Fibroblast of lung (primary cell): ENCODE measurements at regions not wholly inside any gene's neighbourhood (a gene's known extent, or its start where the extent isn't known, plus 50 kb on each side); places are given as distances from the start of the nearest gene placed in this dataset.

Experiments used
- DNase-seq, 2 donors: peaks; one replicate each; pipeline versions ENCODE4 v3.0.0 to v3.0.0-alpha.2; 2010; ENCODE audit warnings: low read depth in 2 of 2
- H2AFZ ChIP-seq: 2 replicates; pipeline ENCODE4 v1.5.1; 2012; ENCODE audit warnings: low read length, control low read depth, inconsistent platforms
- H3K27ac ChIP-seq: 2 replicates; pipeline ENCODE4 v1.5.1; 2011; ENCODE audit warnings: low read length, control low read depth; ENCODE audit not compliant: insufficient read depth
- H3K27me3 ChIP-seq: 2 replicates; pipeline ENCODE4 v1.5.1; 2011; ENCODE audit warnings: mild to moderate bottlenecking, low read length; ENCODE audit not compliant: control insufficient read depth, insufficient read depth
- H3K36me3 ChIP-seq: 2 replicates; pipeline ENCODE4 v1.5.1; 2011; ENCODE audit warnings: low read length; ENCODE audit not compliant: control insufficient read depth, insufficient read depth
- H3K4me1 ChIP-seq: 2 replicates; pipeline ENCODE4 v1.5.1; 2011; ENCODE audit warnings: low read length; ENCODE audit not compliant: control insufficient read depth, insufficient read depth; ENCODE audit errors: extremely low read depth
- H3K4me2 ChIP-seq: 2 replicates; pipeline ENCODE4 v1.5.1; 2011; ENCODE audit warnings: low read length, control low read depth; ENCODE audit not compliant: insufficient read depth; ENCODE audit errors: extremely low read depth
- H3K4me3 ChIP-seq, 4 experiments: fragments of 200-600 bp in 1 of 4; sonication (generic) in 1 of 4; replicated peaks in 1 of 4; 2 replicates each; pipeline ENCODE4 v1.5.1; 2011 to 2016; ENCODE audit warnings: low read length in 4 of 4, low read depth in 3 of 4, mild to moderate bottlenecking in 3 of 4, control low read depth in 2 of 4, inconsistent platforms in 1 of 4, mixed read lengths in 1 of 4; ENCODE audit not compliant: insufficient read depth in 1 of 4; ENCODE audit errors: control extremely low read depth in 1 of 4
- H3K79me2 ChIP-seq: 2 replicates; pipeline ENCODE4 v1.5.1; 2012; ENCODE audit warnings: mild to moderate bottlenecking, low read length, inconsistent platforms; ENCODE audit not compliant: control insufficient read depth, insufficient read depth
- H3K9ac ChIP-seq: 2 replicates; pipeline ENCODE4 v1.5.1; 2011; ENCODE audit warnings: mild to moderate bottlenecking, low read length, control low read depth; ENCODE audit not compliant: insufficient read depth
- H3K9me3 ChIP-seq: 2 replicates; pipeline ENCODE4 v1.5.1; 2012; ENCODE audit warnings: low read depth, low read length; ENCODE audit not compliant: control insufficient read depth, insufficient read depth
- H4K20me1 ChIP-seq: 2 replicates; pipeline ENCODE4 v1.5.1; 2011; ENCODE audit warnings: low read length; ENCODE audit not compliant: control insufficient read depth, insufficient read depth; ENCODE audit errors: extremely low read depth
- EZH2 ChIP-seq: IDR thresholded peaks from 2 replicates; pipeline ENCODE4 v1.5.1; 2012; ENCODE audit warnings: low read length, control low read depth, mild to moderate bottlenecking; ENCODE audit errors: missing control alignments
- TF ChIP-seq, protein P1 (sequence below), 2 donors: IDR thresholded peaks in 1 of 2; conservative IDR thresholded peaks in 1 of 2; 1 replicate in 1 of 2; 2 replicates in 1 of 2; pipeline ENCODE4 v1.5.1; 2011 to 2012; ENCODE audit warnings: low read length in 2 of 2, control low read depth in 1 of 2, inconsistent platforms in 1 of 2, low read depth in 1 of 2, mild to moderate bottlenecking in 1 of 2

GRCh38 chrX:39459204-39459603 lies 638.6 kb downstream of the BCOR start:
- H3K27ac ChIP-seq: no peak overlapping the region
- no peak overlapping the region for H3K4me2 ChIP-seq
- no peak overlapping the region for H3K9ac ChIP-seq
- no peaks in the 10 kb centered on the region for H3K9me3 ChIP-seq
- H3K27me3 ChIP-seq: no peaks in the 10 kb centered on the region
- H4K20me1 ChIP-seq: no peaks in the 10 kb centered on the region
- H3K4me1 ChIP-seq: no peaks in the 10 kb centered on the region
- no peak overlapping the region for H2AFZ ChIP-seq
- no peak for DNase-seq
- TF ChIP-seq EZH2: no peak
- TF ChIP-seq, protein P1, sequence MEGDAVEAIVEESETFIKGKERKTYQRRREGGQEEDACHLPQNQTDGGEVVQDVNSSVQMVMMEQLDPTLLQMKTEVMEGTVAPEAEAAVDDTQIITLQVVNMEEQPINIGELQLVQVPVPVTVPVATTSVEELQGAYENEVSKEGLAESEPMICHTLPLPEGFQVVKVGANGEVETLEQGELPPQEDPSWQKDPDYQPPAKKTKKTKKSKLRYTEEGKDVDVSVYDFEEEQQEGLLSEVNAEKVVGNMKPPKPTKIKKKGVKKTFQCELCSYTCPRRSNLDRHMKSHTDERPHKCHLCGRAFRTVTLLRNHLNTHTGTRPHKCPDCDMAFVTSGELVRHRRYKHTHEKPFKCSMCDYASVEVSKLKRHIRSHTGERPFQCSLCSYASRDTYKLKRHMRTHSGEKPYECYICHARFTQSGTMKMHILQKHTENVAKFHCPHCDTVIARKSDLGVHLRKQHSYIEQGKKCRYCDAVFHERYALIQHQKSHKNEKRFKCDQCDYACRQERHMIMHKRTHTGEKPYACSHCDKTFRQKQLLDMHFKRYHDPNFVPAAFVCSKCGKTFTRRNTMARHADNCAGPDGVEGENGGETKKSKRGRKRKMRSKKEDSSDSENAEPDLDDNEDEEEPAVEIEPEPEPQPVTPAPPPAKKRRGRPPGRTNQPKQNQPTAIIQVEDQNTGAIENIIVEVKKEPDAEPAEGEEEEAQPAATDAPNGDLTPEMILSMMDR (conservative IDR thresholded peaks at IDR 0.05 in 1 of 2, IDR thresholded peaks at IDR 0.05 in 1 of 2; ENCODE audit: low read depth in 1 of 2, low read length in 2 of 2): no peak
- no peaks in the 10 kb centered on the region for H3K79me2 ChIP-seq
- H3K4me3 ChIP-seq: no peak overlapping the region
- H3K36me3 ChIP-seq: no peaks in the 10 kb centered on the region

DNA sequence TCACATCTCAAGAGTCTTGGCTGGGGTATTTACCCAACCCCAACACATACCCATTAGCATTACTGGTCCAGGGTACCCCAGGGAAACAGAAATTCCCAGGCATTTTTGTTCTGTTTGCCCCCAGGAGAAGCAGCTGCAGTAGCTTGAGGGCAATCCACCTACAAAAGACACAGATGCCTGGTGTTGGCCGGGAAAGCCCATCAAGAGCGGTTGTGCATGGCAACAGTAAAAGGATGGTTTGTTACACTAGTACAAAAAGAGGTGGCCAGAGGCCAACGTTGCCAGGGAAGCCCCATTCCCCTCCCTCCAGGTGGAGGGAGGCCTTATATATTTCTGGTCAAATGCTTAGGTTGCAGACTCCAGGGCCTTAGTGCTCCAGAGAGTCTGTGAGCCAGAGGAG lies 637.8 kb downstream of the BCOR start:
- no peaks in the 10 kb centered on the region for H3K79me2 ChIP-seq
- DNase-seq: no peak
- no peaks in the 10 kb centered on the region for H4K20me1 ChIP-seq
- no peak overlapping the region for H2AFZ ChIP-seq
- H3K9ac ChIP-seq: no peak overlapping the region
- no peak overlapping the region for H3K27ac ChIP-seq
- no peaks in the 10 kb centered on the region for H3K36me3 ChIP-seq
- no peaks in the 10 kb centered on the region for H3K27me3 ChIP-seq
- TF ChIP-seq, protein P1 (conservative IDR thresholded peaks at IDR 0.05 in 1 of 2, IDR thresholded peaks at IDR 0.05 in 1 of 2; ENCODE audit: low read depth in 1 of 2, low read length in 2 of 2): no peak
- H3K9me3 ChIP-seq: no peaks in the 10 kb centered on the region
- no peaks in the 10 kb centered on the region for H3K4me1 ChIP-seq
- H3K4me3 ChIP-seq: no peak overlapping the region
- H3K4me2 ChIP-seq: no peak overlapping the region

GRCh38 chrX:39460499-39460898 lies 637.3 kb downstream of the BCOR start:
- Histone ChIP-seq H3K27me3 (no peaks in the 10 kb centered on the region), H3K79me2 (no peaks in the 10 kb centered on the region), H4K20me1 (no peaks in the 10 kb centered on the region), H3K4me2 (no peak overlapping the region), H3K9me3 (no peaks in the 10 kb centered on the region), H3K9ac (no peak overlapping the region), H3K4me1 (no peaks in the 10 kb centered on the region), H3K27ac (no peak overlapping the region), H2AFZ (no peak overlapping the region), H3K4me3 (no peak overlapping the region), H3K36me3 (no peaks in the 10 kb centered on the region)
- TF ChIP-seq EZH2: no peak
- TF ChIP-seq, protein P1 (conservative IDR thresholded peaks at IDR 0.05 in 1 of 2, IDR thresholded peaks at IDR 0.05 in 1 of 2; ENCODE audit: low read depth in 1 of 2, low read length in 2 of 2): no peak
- no peak for DNase-seq
